ENCODE measurements at regions not wholly inside any gene's neighbourhood (a gene's known extent, or its start where the extent isn't known, plus 50 kb on each side); places are given as distances from the start of the nearest gene placed in this dataset.

GRCh38 chr1:55282058-55282457 lies 66.9 kb upstream of the USP24 start (continued):
- TF ChIP-seq CHD7 (IDR thresholded peaks at IDR 0.05; ENCODE audit: insufficient replicate concordance, low read length) = no peak
- TF ChIP-seq USF2 (IDR thresholded peaks at IDR 0.05; ENCODE audit: low read length) = no peak
- TF ChIP-seq SIX5 (IDR thresholded peaks at IDR 0.05; ENCODE audit: low read depth, low read length) = no peak
- no peak for TF ChIP-seq ZNF274 (IDR thresholded peaks at IDR 0.05; ENCODE audit: borderline replicate concordance, extremely low read depth, low read length)
